Renal pelvis (tissue), 1 donor: ENCODE measurements at regions not wholly inside any gene's neighbourhood (a gene's known extent, or its start where the extent isn't known, plus 50 kb on each side); places are given as distances from the start of the nearest gene placed in this dataset.

Source experiments
- DNase-seq: peaks from one replicate; pipeline ENCODE4 v3.0.0-alpha.2; 2013

DNA sequence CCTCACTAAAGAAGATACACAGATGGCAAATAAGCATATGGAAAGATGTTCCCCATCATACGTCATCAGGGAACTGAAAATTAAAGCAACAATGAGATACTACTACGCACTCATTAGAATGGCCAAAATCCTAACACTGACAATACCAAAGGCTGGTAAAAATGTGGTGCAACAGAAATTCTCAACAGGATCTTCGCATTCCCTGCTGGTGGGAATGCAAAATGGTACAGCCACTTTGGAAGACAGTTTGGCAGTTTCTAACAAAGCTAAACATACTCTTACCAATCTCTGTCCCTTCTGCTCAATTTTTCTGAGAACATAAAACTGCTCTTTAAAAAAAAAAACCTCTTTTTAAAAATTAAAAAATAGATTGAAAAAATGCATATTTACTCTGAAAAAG is 300.2 kb downstream of the FBXW7 start:
- DNase-seq, result no peak

DNA sequence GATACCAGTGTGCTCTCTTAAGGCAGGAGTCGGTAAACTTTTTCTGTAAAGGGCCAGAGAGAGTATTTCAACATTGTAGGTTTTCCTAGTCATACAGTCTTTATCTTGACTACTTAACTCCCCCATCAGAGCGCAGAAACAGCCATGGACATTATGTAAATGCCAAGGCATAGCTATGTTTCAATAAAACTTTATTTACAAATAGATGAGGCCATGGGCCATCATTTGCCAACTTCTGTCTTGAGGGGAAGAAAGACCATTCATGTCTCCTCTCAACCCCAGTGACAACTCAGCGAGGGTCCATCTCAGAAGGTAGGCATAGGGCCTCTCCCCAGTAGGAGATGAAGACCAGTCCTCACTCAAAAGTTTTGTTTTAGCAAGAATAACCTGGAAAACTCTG is 301.3 kb downstream of the FBXW7 start:
- no peak for DNase-seq

DNA sequence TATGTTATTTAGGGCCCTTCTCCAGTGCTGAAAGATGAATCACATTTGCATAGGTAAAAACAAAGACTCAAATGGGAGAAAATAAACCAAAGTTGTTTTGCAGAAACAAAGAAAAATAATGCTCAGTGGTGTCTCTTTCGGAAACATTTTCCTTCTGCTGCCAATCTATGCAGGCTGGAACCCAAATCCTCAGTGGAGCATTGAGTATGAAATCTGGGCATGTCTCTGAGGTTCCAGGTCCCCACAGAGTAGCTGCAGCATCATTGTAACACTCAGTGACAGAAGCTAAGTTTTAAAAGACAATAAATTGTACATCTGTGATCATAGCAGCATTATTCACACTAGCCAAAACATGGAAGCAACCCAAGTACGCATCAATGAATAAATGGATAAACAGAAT is 303.6 kb downstream of the FBXW7 start:
- DNase-seq, result no peak

DNA sequence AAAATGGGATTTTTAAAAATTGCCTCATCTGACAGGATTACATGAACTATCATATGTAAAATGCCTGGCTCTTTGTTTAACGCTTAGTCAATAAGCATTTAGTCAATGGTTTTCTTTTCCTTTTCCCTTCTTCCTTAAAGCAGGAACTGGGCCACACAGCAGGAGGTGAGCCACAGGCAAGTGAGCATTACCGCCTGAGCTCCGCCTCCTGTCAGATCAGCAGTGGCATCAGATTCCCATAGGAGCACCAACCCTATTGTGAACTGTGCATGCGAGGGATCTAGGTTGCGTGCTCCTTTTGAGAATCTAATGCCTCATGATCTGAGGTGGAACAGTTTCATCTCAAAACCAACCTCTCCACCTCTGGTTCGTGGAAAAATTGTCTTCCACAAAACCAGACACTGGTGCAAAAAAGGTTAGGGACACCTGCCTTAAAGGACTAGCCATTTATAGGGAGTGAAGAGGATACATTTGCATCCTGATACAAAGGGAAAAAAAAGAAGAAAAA is 306.1 kb downstream of the FBXW7 start:
- no peak for DNase-seq

DNA sequence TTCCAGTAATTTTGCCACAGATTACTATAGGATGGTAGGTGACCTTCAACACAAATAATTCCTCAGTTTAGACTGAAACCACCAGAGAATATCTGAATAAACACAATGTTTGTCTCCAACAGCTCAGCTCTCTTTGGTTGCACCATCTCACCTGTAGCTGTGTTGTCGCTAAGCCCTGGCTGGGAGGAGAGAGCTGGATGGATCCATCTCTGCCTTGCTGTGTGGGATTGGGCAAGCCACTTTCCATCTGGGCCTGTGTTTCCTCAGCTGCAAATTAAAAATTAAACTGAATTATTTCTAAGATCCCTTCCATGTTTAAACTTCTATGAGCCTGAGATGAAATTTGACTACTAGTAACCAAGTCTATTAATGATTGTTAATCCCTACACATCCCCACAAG is 310.2 kb downstream of the FBXW7 start:
- DNase-seq, result no peak

DNA sequence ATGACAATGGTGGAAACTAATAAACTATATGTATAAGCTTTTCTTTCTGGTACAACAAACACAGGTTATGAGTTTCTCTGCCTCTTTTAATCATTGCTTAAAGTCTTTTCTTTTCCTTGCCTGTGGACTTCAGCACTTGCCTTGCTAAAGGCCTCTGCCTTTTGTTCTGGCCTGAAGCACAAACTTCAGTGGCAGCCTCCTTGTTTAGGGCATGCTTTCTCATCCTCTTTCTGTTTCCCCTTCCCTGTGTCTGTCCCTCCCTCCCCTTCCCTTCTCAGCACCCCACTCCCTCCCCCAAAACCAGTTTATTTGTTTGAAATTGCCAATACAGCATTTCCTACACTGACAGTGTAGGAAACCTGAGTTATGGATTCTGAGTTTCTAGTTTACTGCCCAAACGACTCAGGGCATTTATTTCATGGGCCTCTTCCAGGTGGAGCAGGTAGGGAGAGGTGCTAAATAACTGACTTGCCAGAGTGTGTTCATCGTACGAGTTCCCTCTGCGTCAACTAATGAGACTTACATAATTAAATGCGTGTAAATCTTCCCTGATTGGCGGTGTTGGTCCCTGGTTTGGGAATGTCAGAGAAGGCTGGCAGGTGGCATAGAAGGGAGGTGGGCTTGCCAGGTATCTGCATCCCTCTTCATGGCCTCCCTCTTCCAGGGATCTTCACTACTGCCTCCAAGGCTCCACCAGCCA is 311.0 kb downstream of the FBXW7 start:
- no peak for DNase-seq

DNA sequence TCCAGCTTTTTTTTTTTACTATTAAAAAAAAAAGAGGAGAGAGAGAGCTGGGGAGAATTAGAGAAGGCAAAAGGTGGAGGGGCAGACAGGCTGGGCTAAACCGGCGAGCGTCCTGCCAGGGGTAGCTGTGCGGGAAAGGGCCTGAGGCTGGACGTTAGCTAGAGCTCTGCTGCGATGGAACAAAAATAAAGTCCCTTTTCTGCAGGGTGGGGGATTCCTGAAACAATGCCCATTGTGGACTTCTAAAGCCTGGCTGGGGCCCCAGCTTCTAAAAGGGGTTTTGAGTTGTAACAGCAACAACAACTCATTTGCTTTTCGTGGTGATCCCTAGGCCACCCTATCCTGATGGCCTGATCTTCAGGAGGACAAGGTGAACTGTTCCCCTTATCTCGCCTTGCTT is 311.7 kb downstream of the FBXW7 start:
- DNase-seq, result no peak

DNA sequence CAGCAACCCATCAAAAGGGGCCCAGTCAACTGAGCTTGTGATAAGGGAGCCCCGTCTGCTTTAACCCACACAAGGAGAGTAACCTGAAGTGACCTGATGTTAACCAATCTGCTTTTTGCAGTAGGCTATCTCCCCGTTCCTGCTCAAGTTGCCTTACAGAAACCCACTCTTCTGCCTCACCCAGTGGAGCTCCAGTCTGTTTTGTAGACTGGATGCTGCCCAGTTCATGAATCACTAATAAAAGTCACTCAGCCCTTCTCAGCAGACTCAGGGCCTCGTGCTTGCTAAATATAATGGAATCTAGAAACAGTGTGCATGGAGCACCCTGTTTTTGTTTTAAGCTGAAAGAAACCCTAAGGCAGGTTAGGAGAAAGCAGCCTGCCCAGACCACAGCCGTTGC is 312.3 kb downstream of the FBXW7 start:
- no peak for DNase-seq

DNA sequence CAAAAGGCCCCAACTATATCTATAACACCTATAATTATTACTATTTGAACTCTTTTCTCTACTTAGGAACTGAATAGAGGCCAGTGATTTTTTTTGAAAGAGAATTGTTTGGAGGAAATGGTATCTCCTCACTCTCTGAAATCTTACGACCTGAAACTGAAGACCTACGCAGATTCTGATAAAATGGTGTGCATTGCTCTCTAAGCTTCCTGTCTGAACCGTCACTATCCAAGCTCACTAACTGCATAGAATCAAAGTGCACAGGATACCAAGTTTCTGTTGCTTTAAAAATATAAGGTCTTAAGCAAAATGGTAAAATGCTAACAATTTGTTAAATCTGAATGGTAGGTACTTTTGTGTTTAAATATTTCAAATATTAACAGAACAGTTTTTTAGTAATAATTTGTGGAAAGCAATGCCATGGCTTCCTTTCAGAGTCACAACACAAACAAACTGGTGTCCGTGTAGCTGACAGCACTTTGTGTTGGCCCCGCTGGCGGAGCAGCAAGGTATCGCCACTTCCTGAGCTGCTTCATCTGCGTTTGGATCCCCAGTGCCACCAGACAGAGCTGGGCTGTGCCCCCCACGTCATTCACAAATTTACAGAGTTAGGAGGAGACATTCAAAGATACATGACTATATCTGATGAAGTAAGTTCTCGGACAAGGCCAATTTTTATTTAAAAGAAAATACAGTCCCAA is 313.9 kb downstream of the FBXW7 start:
- DNase-seq, result no peak

DNA sequence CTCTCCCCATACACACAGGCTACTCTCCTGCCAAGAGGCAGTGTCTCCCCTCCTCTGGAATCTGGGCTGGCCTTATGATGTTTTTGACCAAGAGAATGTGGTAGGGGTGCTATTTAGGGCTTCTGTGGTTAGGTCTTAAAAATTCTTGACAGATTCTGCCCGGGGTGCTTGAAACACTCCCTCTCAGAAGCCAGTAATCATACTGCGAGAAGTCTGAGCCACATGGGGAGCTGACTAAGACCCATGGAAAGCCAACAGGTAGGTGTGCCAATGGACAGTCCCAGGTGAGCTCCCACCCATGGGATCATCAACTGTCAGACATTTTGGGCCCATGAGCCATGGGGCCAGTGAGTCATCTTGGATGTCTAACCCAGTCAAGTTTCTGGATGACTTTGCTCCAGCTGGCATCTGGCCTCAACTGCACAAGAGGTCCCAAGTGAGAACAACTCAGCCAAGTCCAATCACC is 315.7 kb downstream of the FBXW7 start:
- no peak for DNase-seq

DNA sequence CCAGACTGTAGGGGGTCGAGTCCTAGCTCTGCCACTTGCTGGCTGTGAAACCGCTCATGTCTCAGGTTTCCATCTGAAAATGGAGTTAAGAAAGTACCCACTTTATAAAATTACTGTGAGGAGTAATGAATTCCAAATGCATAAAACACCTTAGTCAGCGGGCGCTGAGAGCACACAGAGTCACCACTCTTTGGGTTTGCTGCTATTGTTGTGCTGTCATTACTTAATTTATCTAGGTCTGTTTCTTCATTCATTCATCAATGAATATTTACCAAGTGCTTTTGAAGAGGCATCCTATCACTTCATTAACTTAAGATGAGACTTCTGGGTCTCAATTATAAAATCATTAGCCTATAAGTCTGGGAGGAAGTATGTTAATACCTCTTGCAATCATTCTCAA is 317.3 kb downstream of the FBXW7 start:
- no peak for DNase-seq

DNA sequence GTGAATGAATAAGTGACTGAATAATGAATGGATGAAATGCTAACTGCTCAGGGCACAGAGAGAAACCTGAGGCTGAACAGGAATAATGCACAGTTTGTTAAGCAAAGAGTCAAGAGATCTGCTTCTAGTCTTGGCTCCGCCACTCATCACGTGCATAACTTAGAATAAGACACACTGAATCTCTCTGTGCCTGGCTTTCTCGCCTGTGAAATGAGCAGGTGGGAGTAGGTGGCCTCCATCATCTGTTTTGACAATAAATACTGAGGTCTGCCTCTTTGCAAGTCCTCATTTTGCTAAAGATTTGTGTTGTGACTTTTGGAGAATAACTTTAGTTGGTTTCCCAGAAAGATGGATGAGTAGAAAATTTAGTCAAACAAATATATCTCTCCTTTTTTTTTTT is 318.0 kb downstream of the FBXW7 start:
- no peak for DNase-seq

DNA sequence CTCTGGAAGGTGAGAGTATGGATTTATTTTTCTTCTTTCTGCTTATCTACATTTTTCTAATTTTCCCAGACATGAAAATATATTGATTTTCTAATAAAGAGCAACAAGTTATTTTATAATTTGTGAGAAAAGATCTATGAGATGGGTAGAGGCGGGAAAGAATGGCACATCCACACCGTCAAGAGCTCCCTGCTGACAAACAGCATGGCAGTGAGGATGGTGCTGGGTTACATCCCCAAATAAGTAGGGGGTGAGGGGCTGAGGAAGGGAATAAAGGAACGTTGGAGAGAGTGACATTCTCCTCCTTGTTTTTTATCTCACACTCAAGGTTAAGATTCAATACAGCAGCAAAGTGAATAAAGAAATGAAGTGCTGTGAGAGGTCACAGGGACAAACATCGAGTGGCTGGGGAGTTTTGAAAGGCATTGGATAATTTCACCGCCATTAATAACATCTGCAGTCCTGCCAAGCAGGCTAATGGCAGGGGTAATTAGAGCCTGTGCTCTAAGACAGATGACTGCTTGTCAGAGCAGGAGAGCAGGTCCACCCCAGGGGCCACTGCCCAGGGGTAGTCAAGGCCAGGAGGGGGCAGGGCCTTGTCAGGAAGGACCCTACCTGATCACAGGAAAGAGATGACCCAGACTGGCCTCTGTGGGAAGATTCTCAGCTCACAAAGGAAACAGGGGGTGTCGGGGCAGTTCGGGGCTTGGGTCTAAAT is 323.8 kb downstream of the FBXW7 start:
- DNase-seq, result no peak

DNA sequence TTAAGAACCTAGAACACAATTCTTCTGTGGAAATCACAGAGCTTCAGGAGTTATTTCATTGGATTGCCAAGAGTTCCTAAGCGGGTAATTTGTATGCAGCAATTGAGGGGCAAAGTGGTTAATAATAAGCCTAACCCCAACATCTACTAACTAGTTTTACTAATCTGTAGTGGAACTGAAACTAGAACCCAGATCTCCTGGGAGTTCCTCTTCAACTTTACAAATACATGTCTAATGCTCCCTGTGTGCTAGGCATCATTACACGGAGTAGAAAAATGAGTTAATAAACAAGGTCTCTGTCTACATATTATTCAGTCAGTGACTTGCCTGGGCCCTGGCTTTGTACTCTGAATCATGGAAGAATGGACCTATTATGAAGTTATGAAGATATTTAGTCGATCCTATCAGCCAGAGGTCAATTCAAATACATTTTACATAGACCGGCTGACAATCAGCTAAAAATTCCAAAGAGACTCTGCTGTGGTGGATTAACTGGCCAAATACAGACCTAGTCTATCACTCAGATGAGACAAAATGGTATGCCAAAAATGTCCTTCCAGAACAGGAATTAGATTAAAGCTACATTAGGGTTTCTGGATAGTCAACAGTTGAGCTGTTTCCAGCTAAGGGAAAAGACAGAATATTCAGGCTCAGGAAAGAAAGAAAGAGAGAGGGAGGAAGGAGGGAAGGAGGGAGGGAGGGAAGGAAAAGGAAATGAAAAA is 326.0 kb downstream of the FBXW7 start:
- no peak for DNase-seq

DNA sequence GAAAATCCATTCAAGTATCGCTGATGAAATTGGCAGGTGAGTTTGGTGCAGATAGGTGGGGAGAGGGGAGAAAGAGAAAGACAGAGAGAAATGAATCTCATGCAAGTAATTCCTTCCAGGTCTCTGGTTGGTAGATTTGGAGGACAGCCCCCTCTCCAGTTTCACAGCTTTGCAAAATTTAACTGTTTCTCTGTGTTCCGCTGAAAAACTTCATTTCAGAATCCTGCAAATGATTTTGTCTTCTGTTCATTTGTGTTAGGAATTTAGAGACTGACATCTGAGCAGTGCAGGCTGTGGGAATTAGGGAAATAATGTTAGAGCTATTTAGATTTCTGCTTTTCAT is 328.5 kb downstream of the FBXW7 start:
- no peak for DNase-seq

DNA sequence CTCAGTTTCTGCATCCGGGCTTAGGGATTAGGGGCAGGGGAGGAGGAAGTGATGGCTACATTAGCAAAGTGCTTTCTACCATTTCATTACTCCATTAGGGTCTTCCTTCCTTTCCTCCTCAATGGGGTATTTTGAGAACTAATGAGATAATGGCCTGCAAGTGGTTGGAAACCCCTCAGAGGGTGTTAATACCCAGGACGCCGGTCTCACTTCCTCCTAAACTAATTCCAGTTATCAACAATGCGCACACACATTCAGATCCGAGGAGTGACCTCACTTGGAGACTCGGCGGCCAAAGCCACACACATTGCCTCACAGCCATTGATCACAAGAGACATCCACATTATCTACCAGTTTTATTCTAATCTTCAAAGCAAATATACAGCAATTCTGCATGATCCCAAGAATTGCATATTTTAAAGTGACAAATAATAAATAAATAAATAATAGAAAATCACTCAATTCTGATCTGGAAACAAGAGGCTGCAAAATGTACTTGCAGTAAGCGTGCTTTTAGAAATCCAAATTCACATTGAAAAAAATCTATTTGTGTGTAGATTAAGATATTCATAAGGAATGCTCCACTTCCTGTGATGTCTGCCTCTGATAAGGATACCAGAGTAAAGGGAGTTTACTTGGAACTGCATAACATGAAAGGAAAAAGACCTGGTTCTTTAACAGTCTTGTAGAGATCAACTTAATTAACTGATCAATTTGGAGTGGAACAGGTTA is 329.1 kb downstream of the FBXW7 start:
- DNase-seq, result no peak

DNA sequence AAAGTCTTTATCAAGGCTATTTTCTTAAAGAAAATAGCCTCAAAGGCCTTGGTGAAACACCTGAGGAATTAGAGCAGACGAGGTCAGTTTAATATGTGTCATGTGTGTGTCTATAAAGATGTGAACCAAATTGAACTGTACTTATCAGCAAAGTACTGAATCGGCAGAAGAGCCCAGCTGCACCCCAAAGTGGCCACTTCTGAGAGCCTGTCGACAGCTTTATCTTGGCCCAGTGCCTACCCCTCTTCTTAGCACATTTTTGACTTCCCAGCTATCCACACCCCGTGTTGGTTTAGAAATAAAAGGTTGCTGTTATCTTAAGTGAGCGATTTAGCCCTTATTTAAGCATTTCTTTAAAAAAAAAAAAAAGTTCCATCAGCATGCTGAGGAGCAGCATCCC is 329.7 kb downstream of the FBXW7 start:
- DNase-seq, result no peak

DNA sequence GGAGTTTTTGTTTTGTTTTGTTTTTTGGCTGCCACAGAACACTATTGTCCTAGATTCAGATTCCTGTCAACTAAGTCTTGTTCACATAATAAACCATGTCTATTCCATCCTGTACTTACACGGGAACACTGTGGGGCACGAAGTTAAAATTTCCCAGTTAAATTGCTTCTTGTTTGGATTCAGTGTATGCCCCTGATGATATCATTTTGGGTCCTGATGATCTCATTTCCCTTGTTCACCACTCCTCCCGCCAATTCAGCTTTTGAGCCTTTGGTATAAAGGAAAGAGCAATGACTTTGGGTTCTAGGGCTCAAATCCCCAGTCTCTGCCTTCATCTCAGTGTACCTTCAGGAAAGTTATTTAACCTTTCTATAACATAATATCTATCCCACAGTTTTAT is 333.5 kb downstream of the FBXW7 start:
- no peak for DNase-seq

DNA sequence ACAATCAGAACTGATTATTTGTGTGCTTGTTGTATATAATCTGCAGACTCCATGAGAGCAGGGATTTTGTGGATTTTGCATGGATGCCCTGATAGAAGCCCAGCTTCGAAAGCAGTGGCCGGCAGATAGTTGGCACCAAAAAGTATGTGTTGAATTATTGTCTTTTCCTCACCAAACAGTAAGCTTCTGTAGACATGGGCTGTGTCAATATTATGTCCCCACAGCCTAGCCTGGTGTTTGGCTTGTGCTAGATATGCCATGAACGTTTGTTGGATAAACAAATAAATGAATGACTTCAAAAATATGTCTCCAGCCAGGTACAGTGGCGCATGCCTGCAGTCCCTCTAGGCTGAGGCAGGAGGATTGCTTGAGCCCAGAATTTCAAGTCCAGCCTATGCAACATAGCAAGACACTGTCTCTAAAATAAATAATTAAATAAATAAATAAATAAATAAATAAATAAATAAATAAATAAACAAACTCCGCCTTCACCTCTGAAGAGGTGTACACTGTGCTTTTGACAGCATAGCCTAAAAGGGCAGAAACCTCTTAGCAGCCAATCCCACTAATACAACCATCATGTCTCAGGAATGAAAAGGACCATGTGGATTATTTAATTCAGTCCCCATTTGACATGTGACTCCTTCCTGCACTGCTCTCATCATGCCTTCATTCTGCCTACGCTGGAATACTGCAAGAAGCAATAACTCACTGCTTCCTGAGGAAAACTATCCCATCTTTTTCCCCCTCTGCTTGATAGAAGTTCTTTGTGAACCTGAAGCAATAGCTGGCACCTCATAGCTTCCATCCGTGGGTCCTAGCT is 335.2 kb downstream of the FBXW7 start:
- DNase-seq, result no peak

DNA sequence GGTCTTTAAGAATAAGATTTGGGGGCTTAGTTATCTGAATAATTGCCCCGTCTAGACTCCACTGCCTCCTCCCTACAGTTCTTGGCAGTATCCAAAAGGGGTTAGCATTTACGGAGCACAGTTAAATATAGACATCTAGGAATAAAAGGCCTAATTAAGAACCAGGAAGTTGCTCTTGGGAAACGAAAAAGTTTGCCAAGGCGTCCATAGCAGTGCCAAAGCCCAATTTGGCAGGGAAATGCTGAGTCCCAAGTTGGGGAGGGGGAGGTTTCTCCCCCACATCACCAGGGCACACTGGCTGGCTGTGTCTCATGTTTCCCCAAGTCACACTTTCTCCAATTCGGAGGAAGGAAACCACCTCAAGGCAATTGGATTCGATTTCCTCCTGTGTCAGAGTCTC is 338.7 kb downstream of the FBXW7 start:
- DNase-seq, result no peak

DNA sequence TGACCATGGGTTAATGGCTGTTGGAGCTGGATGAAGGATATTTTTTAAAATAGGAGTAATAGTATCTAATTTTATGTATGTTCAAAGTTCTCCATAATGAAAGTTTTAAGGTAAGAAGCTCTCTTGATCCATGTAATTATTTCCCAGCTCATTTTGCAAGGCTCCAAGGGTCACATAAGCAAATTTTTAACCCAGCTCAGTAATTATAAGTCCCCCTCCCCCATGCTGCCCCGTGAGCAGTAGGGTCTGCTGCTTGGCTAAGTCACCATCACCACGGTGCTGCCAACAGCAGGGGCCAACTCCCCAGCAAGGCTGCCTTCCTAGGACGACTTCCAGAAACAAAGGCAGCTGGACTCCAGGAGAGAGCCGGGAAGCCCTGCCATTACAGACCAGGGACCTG is 340.0 kb downstream of the FBXW7 start:
- peak; percentile 21 for DNase-seq
